DMS79 treated with DMSO at 0.1 percent for 48 hours (cell line): ENCODE measurements at regions not wholly inside any gene's neighbourhood (a gene's known extent, or its start where the extent isn't known, plus 50 kb on each side); places are given as distances from the start of the nearest gene placed in this dataset.
"Not testable (repeated sequence)": the region's sequence is repeated elsewhere in the genome, so short reads cannot be mapped to it uniquely, and the experiment has no call there.

Source experiments
- DNase-seq: peaks from one replicate; lab custom pipeline; 2025; lab: John Stamatoyannopoulos, UW

- no peak for DNase-seq
Observed at GRCh38 chr4:137394018-137394417, 138.3 kb downstream of the PCDH18 start.

GRCh38 chr4:137393044-137393443 lies 139.2 kb downstream of the PCDH18 start:
- no peak for DNase-seq

GRCh38 chr4:137390707-137391106 lies 141.6 kb downstream of the PCDH18 start:
- DNase-seq = no peak

- DNase-seq = no peak
Observed at GRCh38 chr4:137389911-137390520, 142.3 kb downstream of the PCDH18 start.

- DNase-seq = no peak
Observed at GRCh38 chr4:137387924-137388323, 144.4 kb downstream of the PCDH18 start.

GRCh38 chr4:137384476-137384875 lies 147.8 kb downstream of the PCDH18 start:
- DNase-seq = no peak

- no peak for DNase-seq
Observed at GRCh38 chr4:137378821-137379220, 153.5 kb downstream of the PCDH18 start.

GRCh38 chr4:137378393-137378792 lies 153.9 kb downstream of the PCDH18 start:
- DNase-seq = no peak

- no peak for DNase-seq
Observed at GRCh38 chr4:137376312-137376711, 156.0 kb downstream of the PCDH18 start.

- DNase-seq = no peak
Observed at GRCh38 chr4:137375111-137375850, 157.0 kb downstream of the PCDH18 start.

GRCh38 chr4:137370679-137371078 lies 161.6 kb downstream of the PCDH18 start:
- no peak for DNase-seq

- DNase-seq = no peak
Observed at GRCh38 chr4:137370206-137370633, 162.1 kb downstream of the PCDH18 start.

- DNase-seq = no peak
Observed at GRCh38 chr4:137367620-137368019, 164.7 kb downstream of the PCDH18 start.

- no peak for DNase-seq
Observed at GRCh38 chr4:137363496-137363895, 168.8 kb downstream of the PCDH18 start.

GRCh38 chr4:137361756-137362470 lies 170.4 kb downstream of the PCDH18 start:
- no peak for DNase-seq

GRCh38 chr4:137360761-137361160 lies 171.5 kb downstream of the PCDH18 start:
- no peak for DNase-seq

GRCh38 chr4:137359691-137360315 lies 172.5 kb downstream of the PCDH18 start:
- DNase-seq = no peak

GRCh38 chr4:137354562-137354961 lies 177.7 kb downstream of the PCDH18 start:
- DNase-seq = not testable (repeated sequence)

GRCh38 chr4:137347371-137347770 lies 184.9 kb downstream of the PCDH18 start:
- no peak for DNase-seq

GRCh38 chr4:137345597-137345996 lies 186.7 kb downstream of the PCDH18 start:
- DNase-seq = no peak

- no peak for DNase-seq
Observed at GRCh38 chr4:137343221-137343620, 189.1 kb downstream of the PCDH18 start.

- no peak for DNase-seq
Observed at GRCh38 chr4:137333031-137333430, 199.3 kb downstream of the PCDH18 start.

GRCh38 chr4:137312257-137312656 lies 220.0 kb downstream of the PCDH18 start:
- no peak for DNase-seq
